Esophagus squamous epithelium (tissue), 4 donors: ENCODE measurements at regions not wholly inside any gene's neighbourhood (a gene's known extent, or its start where the extent isn't known, plus 50 kb on each side); places are given as distances from the start of the nearest gene placed in this dataset.

Experiments used
- POLR2A ChIP-seq, 4 donors: fragments of 450-650 bp; IDR thresholded peaks; one replicate each; pipeline ENCODE4 v1.6.1; 2017; ENCODE audit warnings: antibody characterized with exemption in 4 of 4, mild to moderate bottlenecking in 4 of 4, moderate library complexity in 3 of 4
- TF ChIP-seq, protein P1 (sequence below), 6 experiments: fragments of 450-650 bp in 4 of 6; fragments of 200-600 bp in 2 of 6; sonication (generic) in 2 of 6; IDR thresholded peaks; one replicate each; pipeline ENCODE4 v1.5.1; 2016 to 2019; ENCODE audit warnings: antibody characterized with exemption in 6 of 6, mild to moderate bottlenecking in 4 of 6, moderate library complexity in 4 of 6

DNA sequence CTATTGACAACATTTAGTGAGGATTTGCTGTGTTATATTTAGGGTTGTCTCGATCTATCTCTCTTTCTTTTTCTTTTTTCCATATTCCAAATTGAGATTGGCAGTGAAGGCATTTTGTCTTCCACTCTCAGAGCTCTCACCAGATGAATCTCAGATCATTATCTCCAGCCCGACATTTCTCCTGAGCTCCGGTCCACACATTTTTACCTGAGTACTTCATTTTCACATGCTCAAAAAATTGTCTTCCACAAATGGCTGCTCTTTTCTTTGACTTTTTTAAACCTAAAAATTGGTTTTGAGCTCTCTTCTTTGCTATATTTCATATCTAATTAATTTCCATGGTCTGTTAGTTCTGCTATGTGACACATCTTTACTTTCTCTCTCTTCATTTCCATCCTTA is 56.9 kb upstream of the ASB17 start:
- TF ChIP-seq, protein P1, sequence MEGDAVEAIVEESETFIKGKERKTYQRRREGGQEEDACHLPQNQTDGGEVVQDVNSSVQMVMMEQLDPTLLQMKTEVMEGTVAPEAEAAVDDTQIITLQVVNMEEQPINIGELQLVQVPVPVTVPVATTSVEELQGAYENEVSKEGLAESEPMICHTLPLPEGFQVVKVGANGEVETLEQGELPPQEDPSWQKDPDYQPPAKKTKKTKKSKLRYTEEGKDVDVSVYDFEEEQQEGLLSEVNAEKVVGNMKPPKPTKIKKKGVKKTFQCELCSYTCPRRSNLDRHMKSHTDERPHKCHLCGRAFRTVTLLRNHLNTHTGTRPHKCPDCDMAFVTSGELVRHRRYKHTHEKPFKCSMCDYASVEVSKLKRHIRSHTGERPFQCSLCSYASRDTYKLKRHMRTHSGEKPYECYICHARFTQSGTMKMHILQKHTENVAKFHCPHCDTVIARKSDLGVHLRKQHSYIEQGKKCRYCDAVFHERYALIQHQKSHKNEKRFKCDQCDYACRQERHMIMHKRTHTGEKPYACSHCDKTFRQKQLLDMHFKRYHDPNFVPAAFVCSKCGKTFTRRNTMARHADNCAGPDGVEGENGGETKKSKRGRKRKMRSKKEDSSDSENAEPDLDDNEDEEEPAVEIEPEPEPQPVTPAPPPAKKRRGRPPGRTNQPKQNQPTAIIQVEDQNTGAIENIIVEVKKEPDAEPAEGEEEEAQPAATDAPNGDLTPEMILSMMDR (IDR thresholded peaks at IDR 0.05): no peak
- no peak for TF ChIP-seq POLR2A (IDR thresholded peaks at IDR 0.05)
